Muscle of arm (tissue), 1 donor: ENCODE measurements at regions not wholly inside any gene's neighbourhood (a gene's known extent, or its start where the extent isn't known, plus 50 kb on each side); places are given as distances from the start of the nearest gene placed in this dataset.
"Not testable (repeated sequence)": the region's sequence is repeated elsewhere in the genome, so short reads cannot be mapped to it uniquely, and the experiment has no call there.

Source experiments
- DNase-seq: peaks from one replicate; pipeline ENCODE4 v3.0.0-alpha.2; 2013

DNA sequence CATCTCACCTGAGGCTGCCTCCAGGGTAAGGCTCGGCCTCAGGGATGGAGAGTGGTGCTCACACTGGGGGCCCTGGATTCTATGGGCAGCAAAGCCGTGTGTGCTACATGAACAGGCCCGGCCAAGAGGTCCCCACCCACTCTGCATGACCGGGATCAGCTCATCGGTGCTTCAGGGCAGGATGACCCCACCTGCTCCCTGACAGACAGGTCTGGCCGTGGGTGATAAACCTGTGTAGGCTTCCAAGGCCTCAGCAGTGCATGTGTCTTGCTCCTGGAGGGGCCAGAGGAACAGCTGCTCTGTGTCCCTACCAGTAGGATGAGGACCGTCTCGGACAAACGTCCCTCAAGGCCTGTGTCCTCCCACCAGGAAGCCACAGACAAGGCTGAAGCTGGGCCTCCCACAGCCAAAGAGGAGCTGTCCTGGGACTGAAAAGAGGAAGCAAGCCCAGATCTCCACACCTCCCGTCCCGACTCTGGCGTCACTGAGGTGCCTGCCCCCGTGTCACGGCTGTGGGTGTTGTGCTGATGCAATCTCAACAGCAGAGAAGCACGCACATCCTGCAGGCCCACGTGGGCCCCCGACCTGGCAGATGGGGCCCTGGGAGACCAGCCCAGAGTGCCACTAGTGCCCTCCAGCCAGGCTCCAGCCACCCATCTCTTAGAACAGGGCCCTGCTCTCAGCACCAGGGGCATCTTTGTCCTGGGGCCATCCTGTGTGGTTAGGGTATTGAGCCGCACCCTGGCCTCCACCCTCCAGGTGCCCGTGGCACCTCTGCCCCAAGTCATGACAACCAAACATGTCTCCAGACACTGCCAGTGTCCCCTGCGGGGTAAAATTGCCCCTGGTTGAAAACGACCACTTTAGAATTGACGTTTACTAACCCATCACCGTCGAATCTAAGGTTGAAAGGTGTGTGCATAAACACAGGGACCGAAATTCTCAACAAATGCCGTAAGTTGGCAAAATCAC lies 5455.9 kb upstream of the TPTE start:
- DNase-seq: peak; percentile 23

DNA sequence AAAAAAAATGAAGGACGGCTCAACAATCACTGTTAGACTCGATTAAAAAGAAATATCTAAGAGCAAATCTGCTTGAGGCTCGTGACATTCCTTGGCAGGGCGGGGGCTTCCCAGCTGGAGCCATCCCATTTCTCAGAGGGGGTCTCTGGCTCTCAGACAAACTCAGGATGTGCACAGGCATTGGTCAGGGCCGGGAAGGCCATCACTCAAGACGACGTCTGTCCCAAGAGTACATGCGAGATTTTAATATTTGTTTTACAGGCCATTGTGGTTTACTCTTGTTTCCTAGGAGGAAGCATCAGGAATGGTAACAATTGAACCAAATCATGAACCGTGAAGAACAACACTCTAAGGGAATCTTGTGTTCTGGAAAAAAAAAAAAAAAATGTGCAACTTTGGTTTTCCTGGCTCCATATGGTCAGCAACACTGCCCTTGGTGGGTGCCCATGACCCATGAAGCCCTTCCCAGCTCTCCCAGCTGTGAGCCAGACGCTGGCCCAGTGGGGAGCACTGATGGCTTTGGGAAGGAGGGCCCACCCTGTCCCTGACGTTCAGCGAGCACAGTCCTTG lies 5454.6 kb upstream of the TPTE start:
- DNase-seq: not testable (repeated sequence)

DNA sequence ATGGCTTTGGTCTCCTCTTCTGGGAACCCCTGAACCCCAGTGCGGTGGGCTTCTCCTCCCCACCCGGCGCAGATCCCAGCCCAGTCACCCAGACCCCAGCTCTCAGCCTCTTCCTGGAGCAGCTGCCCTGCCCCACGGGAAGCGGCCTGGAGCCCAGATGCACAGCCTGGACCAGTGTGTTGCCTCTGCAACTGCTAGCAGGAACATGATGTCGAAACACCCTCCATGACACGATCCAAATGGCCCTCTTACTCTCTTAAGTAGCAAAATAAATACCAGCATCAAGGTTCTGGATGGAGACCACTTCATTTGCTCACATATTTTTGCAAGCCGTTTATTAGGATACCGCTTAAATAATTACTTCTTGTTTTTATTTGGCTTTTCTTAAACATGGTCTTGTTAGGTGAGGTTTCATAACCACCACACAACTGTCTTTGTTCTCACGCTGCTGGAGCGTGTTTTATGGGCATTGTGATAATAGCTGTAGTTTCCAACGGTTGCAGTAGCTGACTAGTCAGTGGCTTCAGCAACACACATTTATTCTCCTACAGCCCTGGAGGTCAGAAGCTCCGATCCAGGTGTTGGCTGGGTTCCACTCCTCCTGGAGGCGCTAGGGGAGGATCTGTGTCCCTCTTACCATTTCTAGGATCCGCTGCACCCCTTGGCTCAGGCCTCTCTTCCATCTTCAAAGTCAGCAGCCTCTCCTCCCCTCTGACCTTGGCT lies 5453.9 kb upstream of the TPTE start:
- DNase-seq: not testable (repeated sequence)

DNA sequence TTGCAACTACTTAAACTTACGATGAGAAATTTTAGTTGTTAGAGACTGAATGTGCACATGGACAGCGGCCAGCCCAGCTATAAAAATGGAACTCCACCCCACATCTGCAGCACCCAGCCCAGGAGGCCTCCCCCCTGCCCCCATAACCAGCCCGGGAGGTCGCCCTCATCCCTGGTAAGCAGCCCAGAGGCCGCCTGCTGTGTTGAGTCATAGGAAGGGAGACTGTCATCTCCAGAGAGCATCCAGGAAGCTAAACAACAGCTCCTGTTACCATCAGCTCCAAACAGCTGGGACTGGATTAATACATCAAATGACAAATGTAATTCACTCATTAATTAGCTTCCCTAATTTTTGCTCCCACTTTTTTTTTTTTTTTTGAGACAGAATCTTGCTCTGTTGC lies 5452.7 kb upstream of the TPTE start:
- DNase-seq: not testable (repeated sequence)

DNA sequence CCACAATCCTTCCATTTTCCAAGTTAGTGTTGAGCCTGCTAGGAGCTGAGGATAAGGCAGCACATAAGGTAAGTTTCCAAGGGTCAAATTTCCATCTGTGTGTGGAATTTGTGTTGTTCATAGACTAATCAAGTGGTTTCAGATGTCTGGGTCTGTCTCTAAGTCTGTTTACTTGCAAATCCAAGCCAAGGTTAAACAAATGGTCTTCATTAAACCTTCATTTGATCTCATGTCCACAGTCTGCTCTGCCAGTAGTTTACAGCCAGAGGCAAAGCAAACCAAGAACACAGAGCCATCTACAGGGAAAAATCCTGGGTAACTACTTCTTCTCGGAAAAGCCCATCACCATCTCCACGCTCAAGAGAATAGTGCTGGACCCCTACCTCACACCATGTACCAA lies 5450.2 kb upstream of the TPTE start:
- not testable (repeated sequence) for DNase-seq

DNA sequence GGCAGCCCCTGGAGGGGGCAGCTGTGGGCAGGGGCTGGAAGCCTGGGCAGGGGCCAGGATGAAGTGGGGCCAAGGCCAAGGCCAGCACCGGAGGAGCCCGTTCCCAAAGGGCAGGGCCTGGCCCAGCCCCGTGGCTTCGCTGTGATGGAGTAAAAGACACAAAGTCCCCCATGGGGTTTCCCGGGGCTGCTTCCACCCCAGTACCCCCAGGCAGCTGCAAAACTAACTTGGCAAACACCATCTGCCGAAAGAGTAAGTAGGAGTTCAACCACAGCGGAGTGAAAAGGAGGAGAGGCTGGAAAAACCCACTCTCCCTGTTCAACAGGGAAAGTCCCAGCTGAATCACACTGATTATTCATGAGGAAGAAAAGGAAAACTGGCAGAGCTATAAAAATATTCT lies 5444.5 kb upstream of the TPTE start:
- DNase-seq: not testable (repeated sequence)

DNA sequence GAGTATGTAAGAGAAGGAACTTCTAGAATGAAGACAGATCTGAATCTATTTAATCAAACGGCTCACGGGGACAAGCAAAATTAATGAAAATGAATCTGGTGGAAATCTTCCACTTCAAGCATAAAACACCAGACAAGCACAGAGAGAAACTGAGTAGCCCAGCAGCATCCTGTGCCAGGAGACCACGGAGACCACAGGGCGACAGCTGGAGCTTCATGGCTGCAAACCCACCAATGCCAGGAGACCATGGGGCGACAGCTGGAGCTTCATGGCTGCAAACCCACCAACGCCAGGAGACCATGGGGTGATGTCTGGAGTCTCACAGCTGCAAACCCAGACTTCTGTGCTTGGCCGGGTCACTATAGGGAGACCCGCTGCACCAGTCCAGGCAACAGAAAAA lies 5442.0 kb upstream of the TPTE start:
- not testable (repeated sequence) for DNase-seq

DNA sequence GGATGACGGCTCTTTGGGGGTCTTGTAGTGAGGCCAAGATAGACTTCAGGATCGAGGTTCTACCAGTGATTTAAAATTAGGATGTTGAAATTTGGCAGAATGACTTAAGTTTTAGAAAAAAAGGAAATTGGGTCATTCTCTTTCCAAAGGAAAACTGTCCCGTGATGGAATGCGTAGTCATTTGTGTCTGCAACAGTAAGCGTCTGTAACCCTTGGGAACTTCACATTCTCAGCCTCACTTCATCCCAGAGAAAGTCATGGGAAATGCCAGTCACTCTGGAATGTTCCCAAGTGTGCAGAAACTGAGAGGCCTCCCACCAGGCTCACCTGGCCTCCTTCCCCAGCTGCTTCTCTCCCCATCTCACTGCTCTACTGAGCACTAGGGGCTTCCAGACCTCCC lies 5441.4 kb upstream of the TPTE start:
- DNase-seq: not testable (repeated sequence)

DNA sequence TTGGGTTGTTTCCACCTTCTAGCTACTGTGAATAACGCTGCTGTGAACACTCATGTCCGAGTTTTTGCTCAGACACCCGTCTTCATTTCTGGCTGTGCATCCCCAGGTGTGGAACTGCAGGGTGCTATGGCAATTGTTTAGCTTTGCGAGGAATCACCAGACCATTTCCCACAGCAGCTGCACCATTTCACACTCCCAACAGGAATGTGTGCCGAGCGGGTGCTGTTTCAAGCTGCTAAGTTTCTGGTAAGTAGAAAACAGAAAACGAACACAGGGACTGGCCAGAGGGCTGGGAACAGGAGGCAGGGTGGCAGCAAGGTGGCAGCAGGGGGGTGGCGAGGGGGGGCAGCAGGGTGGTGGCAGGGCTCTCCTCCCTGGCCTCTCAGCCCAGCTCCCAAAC lies 5437.1 kb upstream of the TPTE start:
- DNase-seq: not testable (repeated sequence)

DNA sequence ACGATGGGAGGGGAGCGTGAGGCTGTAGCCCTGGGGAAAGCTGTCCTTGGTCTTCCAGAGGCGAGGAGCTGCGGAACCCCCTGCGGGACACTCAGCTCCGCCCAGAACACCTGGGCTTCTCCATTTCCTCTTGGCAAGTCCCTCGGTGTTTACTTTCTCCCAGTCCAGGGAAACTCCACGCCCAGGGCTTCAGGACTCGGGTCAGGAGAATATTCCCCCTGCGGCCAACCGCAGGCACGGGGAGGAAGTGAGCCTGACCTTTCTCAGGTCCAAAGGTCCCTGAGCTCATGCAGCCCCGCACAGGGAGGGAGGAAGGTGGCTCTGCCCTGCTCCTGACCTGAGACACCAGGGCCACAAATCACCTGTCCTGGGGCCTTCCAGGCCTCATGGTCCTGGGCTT lies 5435.9 kb upstream of the TPTE start:
- DNase-seq: not testable (repeated sequence)

DNA sequence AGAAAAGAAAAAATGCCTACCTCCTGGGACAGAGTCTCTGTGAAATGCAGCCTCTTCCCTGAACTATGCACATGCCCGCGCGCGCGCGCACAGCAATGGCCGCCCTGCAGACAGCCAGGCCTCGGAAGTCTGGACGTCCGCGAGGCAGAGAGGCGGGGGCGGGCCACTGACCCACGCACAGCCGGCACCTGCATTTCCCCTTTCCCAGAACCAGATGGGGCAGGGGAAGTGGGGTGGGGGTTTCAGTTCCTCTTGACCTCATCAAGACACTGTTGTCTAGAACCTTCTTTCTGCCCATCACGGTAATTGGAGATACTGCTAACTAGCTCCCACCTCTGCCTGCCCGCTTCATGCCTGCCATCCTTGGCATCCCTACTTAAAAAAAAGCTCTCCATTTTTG lies 5435.0 kb upstream of the TPTE start:
- not testable (repeated sequence) for DNase-seq

DNA sequence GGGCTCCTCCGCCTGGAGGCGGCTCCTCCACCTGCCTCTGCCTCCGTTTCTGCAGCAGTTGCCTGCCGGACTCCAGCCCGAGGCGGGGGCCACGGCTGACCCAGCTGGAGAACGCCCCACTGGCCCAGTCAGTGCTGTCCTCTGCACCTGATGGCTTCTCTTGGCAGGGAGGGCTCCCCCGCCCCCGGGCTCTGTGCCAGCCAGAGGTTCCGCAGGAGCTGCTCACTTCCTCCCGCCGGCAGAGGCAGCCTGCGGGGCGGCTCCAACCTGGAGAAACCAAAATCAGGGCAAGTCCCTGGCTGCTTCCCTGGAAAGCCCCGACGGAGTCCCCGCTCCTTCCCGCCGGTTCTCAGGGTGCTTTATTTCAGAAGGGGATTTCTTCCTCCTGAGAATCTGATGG lies 5432.6 kb upstream of the TPTE start:
- not testable (repeated sequence) for DNase-seq

DNA sequence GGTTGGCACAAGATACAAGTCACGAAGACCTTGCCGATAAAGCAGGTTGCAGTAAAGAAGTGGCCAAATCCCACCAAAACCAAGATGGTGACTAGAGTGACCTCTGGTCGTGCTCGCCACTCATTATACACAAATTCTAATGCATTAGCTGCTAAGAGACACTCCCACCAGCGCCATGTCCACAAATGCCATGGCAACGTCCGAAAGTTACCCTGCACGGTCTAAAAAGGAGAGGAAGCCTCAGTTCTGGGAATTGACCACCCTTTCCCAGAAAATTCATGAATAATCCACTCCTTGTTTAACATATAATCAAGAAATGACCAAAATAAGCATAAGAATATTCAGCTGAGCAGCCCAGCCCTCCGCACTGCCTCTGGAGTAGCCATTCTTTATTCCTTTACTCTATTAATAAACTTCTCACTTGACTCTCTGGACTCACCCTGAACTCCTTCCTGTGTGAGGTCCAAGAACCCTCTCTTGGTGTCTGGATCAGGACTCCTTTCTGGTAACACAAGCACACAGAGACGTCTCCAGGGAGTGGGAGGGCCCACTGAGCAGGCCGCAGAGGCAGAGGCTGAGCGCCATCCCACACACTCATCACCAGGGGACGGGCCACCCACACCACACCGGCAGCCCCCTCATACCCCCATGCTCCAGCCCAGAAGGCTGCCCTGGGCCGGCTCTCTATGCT lies 5431.8 kb upstream of the TPTE start:
- DNase-seq: not testable (repeated sequence)

DNA sequence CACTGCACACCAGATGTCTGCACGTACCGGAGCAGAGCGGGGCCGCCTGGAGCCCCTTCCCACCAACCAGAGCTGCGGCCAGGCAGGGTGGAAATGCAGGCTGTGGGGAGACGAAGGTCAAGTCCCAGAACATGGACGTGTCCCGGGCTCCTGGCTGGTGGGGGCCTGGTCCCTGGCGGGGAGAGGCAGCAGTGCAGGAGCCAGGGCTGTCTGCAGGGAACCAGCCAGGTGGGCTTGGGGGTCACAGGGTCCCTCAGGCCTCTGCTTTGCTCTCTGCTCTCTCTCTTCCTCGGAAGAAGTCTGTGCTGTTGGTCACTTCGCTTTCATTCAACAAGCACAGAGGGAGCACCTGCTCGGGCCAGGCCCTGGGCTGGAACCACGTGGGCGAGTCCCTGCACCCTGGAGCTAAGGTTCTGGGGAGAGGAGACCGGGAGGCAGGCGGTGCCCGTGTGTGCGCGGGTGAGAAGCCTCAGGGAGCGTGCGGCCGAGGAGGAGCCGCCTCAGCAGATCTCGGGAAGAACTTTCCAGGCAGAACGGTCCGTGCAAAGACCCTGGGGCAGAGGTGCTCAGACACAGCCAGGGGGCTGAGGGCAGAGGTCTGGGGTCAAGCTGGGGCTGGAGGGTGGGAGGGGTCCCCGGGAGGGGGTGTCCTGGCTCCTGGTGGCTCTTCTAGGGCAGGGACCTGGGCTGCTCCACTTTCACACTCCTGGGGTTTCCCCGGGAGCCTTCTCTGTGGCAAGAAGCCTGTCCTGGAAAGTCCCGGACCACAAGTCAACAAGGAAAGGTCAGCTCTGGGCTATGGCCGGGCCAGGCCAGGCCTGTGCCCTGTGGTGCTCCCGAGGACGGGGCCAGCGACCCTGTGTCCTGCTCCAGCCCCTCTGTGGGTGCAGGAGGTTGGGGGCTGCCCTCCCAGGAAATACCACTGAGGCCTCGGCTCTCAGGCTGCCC lies 5431.0 kb upstream of the TPTE start:
- not testable (repeated sequence) for DNase-seq

DNA sequence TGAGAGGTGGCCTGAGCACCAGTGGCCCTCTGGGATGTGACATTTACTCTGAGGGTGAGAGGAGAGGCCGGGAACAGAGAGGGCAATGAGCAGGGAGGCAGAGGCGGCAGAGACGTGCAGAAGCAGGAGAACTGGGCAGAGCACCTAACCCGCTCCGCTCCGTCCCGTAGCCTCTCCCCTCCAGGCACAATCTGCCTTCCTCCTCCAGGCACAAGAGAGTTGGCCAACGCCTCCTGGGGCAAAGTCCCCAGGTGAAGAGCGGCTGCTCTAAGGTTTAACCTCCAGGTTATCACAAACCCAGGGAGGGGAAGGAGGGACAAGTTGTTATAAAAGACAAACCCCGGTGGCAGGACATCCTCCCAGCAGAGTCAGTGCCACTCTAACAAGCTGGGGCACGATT lies 5430.1 kb upstream of the TPTE start:
- not testable (repeated sequence) for DNase-seq

DNA sequence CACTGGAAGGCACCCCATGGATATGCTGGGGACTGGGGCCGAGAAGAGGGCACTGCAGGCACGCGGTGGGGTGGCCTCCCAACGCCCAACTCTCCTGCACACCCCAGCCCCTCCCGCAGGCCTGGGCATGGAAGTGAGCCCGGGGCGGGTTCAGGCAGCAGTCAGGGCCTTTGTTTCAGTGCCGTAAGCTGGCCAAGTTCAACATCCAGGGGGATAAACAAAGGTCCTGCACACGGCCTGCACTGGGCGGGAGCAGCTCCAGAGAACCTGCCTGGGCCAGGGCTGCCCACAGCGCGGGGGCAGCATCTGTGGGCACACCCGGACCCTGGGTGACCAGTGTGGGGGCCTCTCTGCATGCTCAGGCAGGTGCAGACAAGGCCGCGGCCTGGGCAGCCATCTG lies 5425.8 kb upstream of the TPTE start:
- DNase-seq: not testable (repeated sequence)

DNA sequence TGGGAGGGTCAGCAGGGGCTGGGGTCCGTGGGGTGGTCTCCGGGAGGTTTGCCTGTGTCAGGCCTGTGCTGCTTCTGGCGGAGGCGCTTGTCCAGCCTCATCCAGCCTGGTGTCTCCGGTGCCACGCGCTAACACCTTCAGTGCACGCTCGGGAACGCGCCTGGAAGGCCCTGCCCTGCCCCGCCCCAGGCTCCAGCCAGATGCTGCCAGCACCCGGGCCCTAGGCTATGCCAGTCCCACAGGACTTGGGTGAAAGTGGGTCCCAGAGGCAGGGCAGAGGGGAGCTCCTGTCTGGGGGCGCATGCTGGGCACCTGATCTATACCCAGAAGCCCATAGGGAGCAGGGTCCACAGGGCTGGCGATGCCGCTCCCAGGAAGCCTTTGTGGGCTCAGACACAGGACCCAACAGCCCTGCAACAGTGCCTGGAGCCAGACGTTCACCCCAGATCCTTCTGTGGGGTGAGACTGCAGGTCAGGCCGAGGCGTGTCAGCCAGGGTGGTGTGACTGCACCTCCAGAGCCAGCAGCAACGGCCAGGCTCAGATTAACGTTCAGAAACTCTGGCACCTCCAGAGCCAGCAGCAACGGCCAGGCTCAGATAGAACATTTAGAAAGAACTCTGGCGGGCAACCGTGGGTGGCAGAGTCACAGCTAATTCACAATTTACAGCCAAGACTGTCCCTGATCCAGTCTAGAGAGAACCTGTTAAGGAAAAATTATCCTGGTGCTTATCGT lies 5423.2 kb upstream of the TPTE start:
- DNase-seq: not testable (repeated sequence)

DNA sequence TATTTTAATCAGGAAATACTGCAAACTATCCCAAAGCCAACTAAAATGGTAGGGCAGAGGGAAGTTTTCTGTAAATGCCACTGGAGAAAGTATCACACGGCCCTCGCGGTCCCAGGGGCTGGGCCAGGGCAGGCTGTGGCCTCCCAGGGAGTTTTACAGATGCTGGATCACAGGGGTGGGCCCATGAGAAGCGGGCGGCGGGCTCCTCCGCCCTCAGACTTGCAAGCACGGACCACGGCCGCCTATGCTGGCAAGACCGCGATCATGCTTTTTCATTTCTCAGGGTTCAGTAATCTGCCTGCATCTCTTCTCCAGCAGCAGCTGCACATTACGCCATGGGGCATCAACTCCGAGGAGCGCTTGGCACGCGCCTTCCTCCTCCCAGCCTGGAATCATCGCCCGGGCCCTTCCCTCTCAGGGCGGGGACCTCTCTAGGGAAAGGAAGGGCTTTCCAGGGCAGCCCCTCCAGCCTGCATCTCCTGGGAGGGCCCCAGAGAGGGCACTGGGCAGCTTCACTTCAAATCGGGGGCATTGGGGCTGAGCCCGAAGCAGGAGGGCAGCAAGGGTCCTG lies 5420.7 kb upstream of the TPTE start:
- not testable (repeated sequence) for DNase-seq

DNA sequence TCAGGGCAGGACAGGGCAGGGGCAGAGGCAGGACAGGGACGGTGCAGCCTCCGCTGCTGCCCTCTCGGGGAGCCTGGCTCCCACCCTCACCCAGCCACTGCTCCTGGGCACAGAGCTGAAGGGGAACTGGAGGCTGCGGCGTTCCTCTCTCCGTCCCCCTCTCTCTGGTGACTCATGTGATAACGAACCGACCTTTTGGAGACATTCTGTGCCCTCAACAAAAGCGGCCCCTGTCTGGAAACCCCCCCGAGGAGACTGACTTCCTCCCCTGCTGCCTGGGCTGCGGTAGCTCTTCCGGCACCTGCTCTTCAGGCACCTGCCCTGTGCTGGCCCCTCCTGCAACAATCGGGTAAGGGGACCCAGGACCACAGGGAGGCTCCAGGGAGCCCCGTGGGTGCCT lies 5419.6 kb upstream of the TPTE start:
- not testable (repeated sequence) for DNase-seq
